GM19240 (cell line): ENCODE measurements at regions not wholly inside any gene's neighbourhood (a gene's known extent, or its start where the extent isn't known, plus 50 kb on each side); places are given as distances from the start of the nearest gene placed in this dataset.
"Not testable (repeated sequence)": the region's sequence is repeated elsewhere in the genome, so short reads cannot be mapped to it uniquely, and the experiment has no call there.

Experiments
- DNase-seq: peaks from one replicate; pipeline ENCODE4 v3.0.0; 2011; ENCODE audit warnings: low spot score; ENCODE audit not compliant: insufficient read length

- DNase-seq, result no peak
These were observed 212.1 kb downstream of the KCNRG start for GRCh38 chr13:50227361-50227760.

- DNase-seq, result no peak
These were observed 213.3 kb downstream of the KCNRG start for GRCh38 chr13:50228527-50228926.

- DNase-seq, result no peak
These were observed 214.9 kb downstream of the KCNRG start for GRCh38 chr13:50229960-50230661.

- DNase-seq, result no peak
These were observed 215.4 kb downstream of the KCNRG start for GRCh38 chr13:50230662-50230978.

GRCh38 chr13:50233574-50233973 lies 218.3 kb downstream of the KCNRG start:
- DNase-seq, result not testable (repeated sequence)

- DNase-seq, result no peak
These were observed 220.5 kb downstream of the KCNRG start for GRCh38 chr13:50235604-50236342.

- peak; percentile 26 for DNase-seq
These were observed 221.7 kb downstream of the KCNRG start for GRCh38 chr13:50236898-50237318.

GRCh38 chr13:50238922-50239321 lies 223.7 kb downstream of the KCNRG start:
- no peak for DNase-seq

GRCh38 chr13:50241479-50241878 lies 226.2 kb downstream of the KCNRG start:
- DNase-seq, result no peak

GRCh38 chr13:50243931-50244330 lies 228.7 kb downstream of the KCNRG start:
- no peak for DNase-seq

GRCh38 chr13:50244355-50244712 lies 229.1 kb downstream of the KCNRG start:
- DNase-seq, result no peak

GRCh38 chr13:50244713-50245574 lies 229.7 kb downstream of the KCNRG start:
- DNase-seq, result no peak

- no peak for DNase-seq
These were observed 232.0 kb downstream of the KCNRG start for GRCh38 chr13:50247223-50247622.

- no peak for DNase-seq
These were observed 233.4 kb downstream of the KCNRG start for GRCh38 chr13:50248516-50249143.

- DNase-seq, result no peak
These were observed 233.9 kb downstream of the KCNRG start for GRCh38 chr13:50249144-50249521.

GRCh38 chr13:50250401-50250800 lies 235.2 kb downstream of the KCNRG start:
- no peak for DNase-seq

GRCh38 chr13:50255639-50256038 lies 240.4 kb downstream of the KCNRG start:
- DNase-seq, result no peak

GRCh38 chr13:50256536-50257321 lies 241.5 kb downstream of the KCNRG start:
- DNase-seq, result not testable (repeated sequence)

GRCh38 chr13:50257646-50258045 lies 242.4 kb downstream of the KCNRG start:
- no peak for DNase-seq

GRCh38 chr13:50261130-50261901 lies 246.1 kb downstream of the KCNRG start:
- DNase-seq, result no peak
